OCI-LY1 (cell line): ENCODE measurements at regions not wholly inside any gene's neighbourhood (a gene's known extent, or its start where the extent isn't known, plus 50 kb on each side); places are given as distances from the start of the nearest gene placed in this dataset.

Experiments
- EZH2 ChIP-seq: fragments of 200-600 bp; sonication (generic), shearing (Covaris generic); IDR thresholded peaks from 2 replicates; pipeline ENCODE4 v1.8.0; 2017; ENCODE audit warnings: borderline replicate concordance, mixed run types, mild to moderate bottlenecking, antibody characterized with exemption, low read length, moderate library complexity, mixed read lengths
- TF ChIP-seq, protein P1 (sequence below): fragments of 200-600 bp; sonication (generic), shearing (Covaris generic); IDR thresholded peaks from 2 replicates; pipeline ENCODE4 v1.5.1; 2017; ENCODE audit warnings: mild to moderate bottlenecking, antibody characterized with exemption, low read length, moderate library complexity, mixed read lengths

DNA sequence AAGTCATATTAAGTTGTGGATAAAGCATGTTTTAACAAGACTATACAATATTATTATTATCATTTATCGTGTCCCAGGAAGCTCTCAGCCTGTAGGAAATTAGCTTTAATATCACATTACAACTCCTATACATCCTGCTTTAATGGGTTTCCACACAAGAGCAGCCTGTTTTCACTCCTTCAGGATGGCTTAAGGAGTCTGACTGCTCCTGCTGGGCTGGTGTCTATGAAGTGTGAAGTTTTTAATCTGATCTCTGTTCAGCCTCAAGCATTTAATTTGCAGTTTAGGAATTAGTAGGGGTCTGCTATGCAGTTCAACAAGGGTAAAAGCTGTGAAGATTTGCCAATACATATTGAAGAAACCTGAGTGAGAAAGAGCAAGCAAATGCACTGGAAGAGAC is 653.4 kb upstream of the LRRC4C start:
- TF ChIP-seq EZH2: no peak
- TF ChIP-seq, protein P1, sequence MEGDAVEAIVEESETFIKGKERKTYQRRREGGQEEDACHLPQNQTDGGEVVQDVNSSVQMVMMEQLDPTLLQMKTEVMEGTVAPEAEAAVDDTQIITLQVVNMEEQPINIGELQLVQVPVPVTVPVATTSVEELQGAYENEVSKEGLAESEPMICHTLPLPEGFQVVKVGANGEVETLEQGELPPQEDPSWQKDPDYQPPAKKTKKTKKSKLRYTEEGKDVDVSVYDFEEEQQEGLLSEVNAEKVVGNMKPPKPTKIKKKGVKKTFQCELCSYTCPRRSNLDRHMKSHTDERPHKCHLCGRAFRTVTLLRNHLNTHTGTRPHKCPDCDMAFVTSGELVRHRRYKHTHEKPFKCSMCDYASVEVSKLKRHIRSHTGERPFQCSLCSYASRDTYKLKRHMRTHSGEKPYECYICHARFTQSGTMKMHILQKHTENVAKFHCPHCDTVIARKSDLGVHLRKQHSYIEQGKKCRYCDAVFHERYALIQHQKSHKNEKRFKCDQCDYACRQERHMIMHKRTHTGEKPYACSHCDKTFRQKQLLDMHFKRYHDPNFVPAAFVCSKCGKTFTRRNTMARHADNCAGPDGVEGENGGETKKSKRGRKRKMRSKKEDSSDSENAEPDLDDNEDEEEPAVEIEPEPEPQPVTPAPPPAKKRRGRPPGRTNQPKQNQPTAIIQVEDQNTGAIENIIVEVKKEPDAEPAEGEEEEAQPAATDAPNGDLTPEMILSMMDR: no peak
